A673 (cell line): ENCODE measurements at regions not wholly inside any gene's neighbourhood (a gene's known extent, or its start where the extent isn't known, plus 50 kb on each side); places are given as distances from the start of the nearest gene placed in this dataset.

Source experiments
- BruUV-seq: library from RNA; stranded (reverse); fragments of 400-500 nt; replicated peaks from 2 replicates; lab custom pipeline; 2021; lab: Mats Ljungman, UMichigan
- CTCF ChIA-PET: fragments of 300-600 bp; sonication (Branson Sonifier 250); formaldehyde crosslinking; loops from one replicate; lab custom pipeline; 2022; ENCODE audit warnings: antibody characterized with exemption; lab: Charles Lee
- POLR2A ChIA-PET: fragments of 300-600 bp; sonication (Branson Sonifier 250); formaldehyde crosslinking; loops from one replicate; lab custom pipeline; 2022; ENCODE audit warnings: antibody characterized with exemption; ENCODE audit not compliant: low non-redundant PET; lab: Charles Lee
- DNase-seq: peaks from one replicate; pipeline ENCODE4 v3.0.0-alpha.2; 2015; ENCODE audit warnings: low spot score
- H3K27ac ChIP-seq: fragments of 200-600 bp; sonication (generic); 2 replicates; pipeline ENCODE4 v1.5.1; 2016; ENCODE audit warnings: mixed run types, low read depth, mild to moderate bottlenecking, mixed read lengths, antibody characterized with exemption, low read length; ENCODE audit not compliant: poor library complexity, severe bottlenecking
- H3K27me3 ChIP-seq: fragments of 200-600 bp; sonication (generic); replicated peaks from 2 replicates; pipeline ENCODE4 v1.6.1; 2017; ENCODE audit warnings: mixed run types, low read depth, mild to moderate bottlenecking, mixed read lengths, antibody characterized with exemption, low read length; ENCODE audit not compliant: insufficient read depth, poor library complexity
- H3K36me3 ChIP-seq: fragments of 200-600 bp; sonication (generic); 2 replicates; pipeline ENCODE4 v1.6.1; 2016; ENCODE audit warnings: mixed run types, mild to moderate bottlenecking, mixed read lengths, antibody characterized with exemption, low read length; ENCODE audit not compliant: insufficient read depth, poor library complexity, severe bottlenecking
- H3K4me1 ChIP-seq: fragments of 200-600 bp; sonication (generic); 2 replicates; pipeline ENCODE4 v1.6.1; 2017; ENCODE audit warnings: mixed run types, mild to moderate bottlenecking, mixed read lengths, antibody characterized with exemption, low read length; ENCODE audit not compliant: insufficient read depth, poor library complexity, severe bottlenecking
- H3K4me3 ChIP-seq: fragments of 200-600 bp; sonication (generic); 2 replicates; pipeline ENCODE4 v1.5.1; 2016; ENCODE audit warnings: low read depth, mixed run types, mild to moderate bottlenecking, mixed read lengths, low read length; ENCODE audit not compliant: poor library complexity, severe bottlenecking
- H3K9me3 ChIP-seq: fragments of 200-600 bp; sonication (generic); 2 replicates; pipeline ENCODE4 v1.6.1; 2016; ENCODE audit warnings: mixed run types, low read depth, mild to moderate bottlenecking, mixed read lengths, antibody characterized with exemption, low read length; ENCODE audit not compliant: poor library complexity, severe bottlenecking
- EZH2 ChIP-seq: fragments of 200-600 bp; sonication (generic); IDR thresholded peaks from 2 replicates; pipeline ENCODE4 v1.6.1; 2017; ENCODE audit warnings: borderline replicate concordance, low read depth, mild to moderate bottlenecking, mixed read lengths, antibody characterized with exemption, low read length; ENCODE audit not compliant: poor library complexity, severe bottlenecking
- intact Hi-C: fragments of 100-400 bp; cut with micrococcal nuclease; formaldehyde crosslinking; loops from one replicate; pipeline ENCODE4 v1.10.0; 2022; ENCODE audit not compliant: unreplicated experiment
- TF ChIP-seq, protein P1 (sequence below): fragments of 300-800, 200-600 bp; sonication (generic); conservative IDR thresholded peaks from 2 replicates; pipeline ENCODE4 v1.5.1; 2017; ENCODE audit warnings: low read depth, mild to moderate bottlenecking, antibody characterized with exemption, low read length, moderate library complexity, mixed read lengths

DNA sequence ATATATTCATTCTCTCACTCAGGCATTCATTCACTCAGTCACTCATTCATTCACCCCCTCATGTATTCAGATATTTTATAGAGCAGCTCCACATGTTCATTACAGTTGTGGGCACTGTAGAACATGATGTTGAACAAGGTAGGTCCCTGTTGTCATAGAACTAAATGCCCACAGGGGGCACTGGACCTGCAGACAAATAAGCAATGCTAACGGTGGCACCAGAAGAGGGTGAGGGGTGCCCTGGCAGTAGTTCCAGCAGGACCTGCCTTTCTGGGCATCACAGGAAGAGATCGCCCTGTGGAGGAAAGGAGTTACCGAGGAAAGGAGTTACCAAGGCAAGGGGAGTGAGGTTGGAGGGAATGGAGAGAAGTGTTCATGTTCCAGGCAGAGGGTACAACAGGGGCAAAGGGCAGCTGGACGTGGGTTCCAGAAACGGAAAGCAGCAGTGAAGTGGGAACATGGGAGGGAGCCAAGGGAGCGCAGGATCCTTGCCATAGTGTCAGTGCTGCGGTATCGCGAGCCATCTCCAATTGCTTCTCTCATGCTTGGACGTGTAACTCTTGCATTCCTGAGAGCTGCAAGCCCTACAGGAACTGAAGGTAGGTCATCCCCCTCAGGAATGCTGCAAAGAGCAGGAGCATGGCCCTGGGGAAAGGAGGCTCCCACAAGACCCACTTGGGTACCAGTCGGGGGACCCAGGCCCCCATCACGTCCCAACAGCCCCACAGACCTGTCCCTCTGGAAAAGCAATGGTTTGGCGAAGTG, 128.2 kb downstream of the EDN3 start:
- TF ChIP-seq EZH2, result no peak
- TF ChIP-seq, protein P1, sequence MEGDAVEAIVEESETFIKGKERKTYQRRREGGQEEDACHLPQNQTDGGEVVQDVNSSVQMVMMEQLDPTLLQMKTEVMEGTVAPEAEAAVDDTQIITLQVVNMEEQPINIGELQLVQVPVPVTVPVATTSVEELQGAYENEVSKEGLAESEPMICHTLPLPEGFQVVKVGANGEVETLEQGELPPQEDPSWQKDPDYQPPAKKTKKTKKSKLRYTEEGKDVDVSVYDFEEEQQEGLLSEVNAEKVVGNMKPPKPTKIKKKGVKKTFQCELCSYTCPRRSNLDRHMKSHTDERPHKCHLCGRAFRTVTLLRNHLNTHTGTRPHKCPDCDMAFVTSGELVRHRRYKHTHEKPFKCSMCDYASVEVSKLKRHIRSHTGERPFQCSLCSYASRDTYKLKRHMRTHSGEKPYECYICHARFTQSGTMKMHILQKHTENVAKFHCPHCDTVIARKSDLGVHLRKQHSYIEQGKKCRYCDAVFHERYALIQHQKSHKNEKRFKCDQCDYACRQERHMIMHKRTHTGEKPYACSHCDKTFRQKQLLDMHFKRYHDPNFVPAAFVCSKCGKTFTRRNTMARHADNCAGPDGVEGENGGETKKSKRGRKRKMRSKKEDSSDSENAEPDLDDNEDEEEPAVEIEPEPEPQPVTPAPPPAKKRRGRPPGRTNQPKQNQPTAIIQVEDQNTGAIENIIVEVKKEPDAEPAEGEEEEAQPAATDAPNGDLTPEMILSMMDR, result peak; percentile 55
- BruUV-seq, result no TSS peak
- ChIA-PET CTCF (interaction anchor here (0.6 kb wide), 1 partner anchor 777 kb away, joined by 3 read pairs; no protein-coding TSS in a partner anchor), POLR2A (no interaction called here)
- Histone ChIP-seq H3K4me1 (no peaks in the 10 kb centered on the region), H3K27ac (no peak overlapping the region), H3K4me3 (peak overlapping the region; percentile 28), H3K36me3 (no peaks in the 10 kb centered on the region), H3K27me3 (no peaks in the 10 kb centered on the region), H3K9me3 (no peaks in the 10 kb centered on the region)
- intact Hi-C loops, result no loop called here
- peak; percentile 33 for DNase-seq

DNA sequence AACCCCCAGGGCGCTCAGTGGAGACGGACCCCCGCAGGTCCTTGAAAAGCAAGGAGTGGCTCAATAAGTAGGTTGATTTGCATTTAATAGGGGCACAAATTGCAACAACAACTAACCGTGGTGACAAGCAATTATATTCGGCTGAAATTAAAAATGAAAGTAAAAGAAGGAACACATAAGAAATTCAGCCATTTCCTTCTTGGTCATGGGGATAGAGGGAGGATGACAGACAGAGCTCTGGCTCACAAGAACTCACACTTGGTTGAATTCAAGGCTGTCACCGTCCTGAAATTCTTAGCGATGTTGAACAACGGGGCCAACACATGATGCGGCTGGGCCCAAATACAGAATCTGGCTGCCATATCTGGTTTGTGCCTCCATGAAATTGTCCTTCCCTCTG, 129.0 kb downstream of the EDN3 start:
- DNase-seq, result peak; percentile 19
- Histone ChIP-seq H3K36me3 (no peaks in the 10 kb centered on the region), H3K4me3 (peak overlapping the region; percentile 28), H3K4me1 (peaks cover 2% of the 10 kb centered on the region), H3K27me3 (no peaks in the 10 kb centered on the region), H3K27ac (no peak overlapping the region), H3K9me3 (no peaks in the 10 kb centered on the region)
- intact Hi-C loops, result no loop called here
- ChIA-PET CTCF (interaction anchor here (0.6 kb wide), 1 partner anchor 777 kb away, joined by 3 read pairs; no protein-coding TSS in a partner anchor), POLR2A (no interaction called here)
- TF ChIP-seq, protein P1, result no peak
- no peak for TF ChIP-seq EZH2
- BruUV-seq, result no TSS peak

DNA sequence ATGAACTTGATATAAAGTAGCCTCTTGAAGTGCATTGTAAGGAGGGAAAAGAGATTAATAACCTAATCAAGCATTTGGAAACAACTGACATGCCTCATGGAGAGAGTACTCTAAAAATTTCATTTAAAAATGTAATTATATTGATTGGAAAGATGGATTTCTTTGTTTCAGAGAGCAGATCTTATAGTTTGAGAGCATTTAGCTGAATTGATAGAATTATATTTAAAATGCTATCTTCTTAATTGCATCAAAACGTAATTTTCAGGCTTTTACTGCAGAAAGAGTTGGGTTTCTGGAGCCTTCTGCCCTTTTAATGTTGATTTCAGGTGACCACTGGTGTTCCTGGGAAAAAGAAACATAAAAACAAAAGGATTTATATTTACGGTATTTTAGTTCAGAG, 130.6 kb downstream of the EDN3 start:
- ChIA-PET CTCF (no interaction called here), POLR2A (no interaction called here)
- Histone ChIP-seq H3K27ac (no peak overlapping the region), H3K9me3 (no peaks in the 10 kb centered on the region), H3K27me3 (no peaks in the 10 kb centered on the region), H3K36me3 (no peaks in the 10 kb centered on the region), H3K4me1 (peaks cover 18% of the 10 kb centered on the region), H3K4me3 (no peak overlapping the region)
- intact Hi-C loops, result no loop called here
- no peak for DNase-seq
- no peak for TF ChIP-seq EZH2
- TF ChIP-seq, protein P1, result no peak
- BruUV-seq, result no TSS peak
